ENCODE measurements at regions not wholly inside any gene's neighbourhood (a gene's known extent, or its start where the extent isn't known, plus 50 kb on each side); places are given as distances from the start of the nearest gene placed in this dataset.

DNA sequence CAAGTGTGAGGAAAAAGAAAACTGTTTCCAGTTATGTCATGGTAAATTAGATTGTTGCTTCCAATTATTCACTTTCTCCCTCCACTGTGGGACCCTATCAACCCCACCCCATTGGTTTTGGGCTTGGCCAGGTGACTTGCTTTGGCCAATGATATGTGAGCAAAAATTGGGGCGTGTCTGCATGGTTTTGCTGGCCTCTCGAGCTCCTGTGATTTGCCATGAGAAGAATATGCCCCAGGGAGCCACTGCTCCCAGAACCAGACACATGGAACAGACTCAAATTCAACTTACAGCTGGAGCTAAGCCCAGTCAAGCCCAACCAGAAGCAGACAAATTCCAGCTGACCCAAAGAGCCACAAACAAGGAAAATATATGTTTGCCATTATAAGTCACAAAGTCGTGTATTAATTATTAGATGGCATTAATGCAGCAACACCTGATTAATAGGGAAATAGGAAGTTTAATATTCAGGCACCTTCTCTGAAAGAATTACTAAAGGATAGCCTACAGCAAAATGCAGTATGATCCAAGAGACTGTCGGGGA is 248.9 kb downstream of the ANAPC1 start:
- no peak for TF ChIP-seq POLR2A (IDR thresholded peaks at IDR 0.05)
- TF ChIP-seq, protein P1, sequence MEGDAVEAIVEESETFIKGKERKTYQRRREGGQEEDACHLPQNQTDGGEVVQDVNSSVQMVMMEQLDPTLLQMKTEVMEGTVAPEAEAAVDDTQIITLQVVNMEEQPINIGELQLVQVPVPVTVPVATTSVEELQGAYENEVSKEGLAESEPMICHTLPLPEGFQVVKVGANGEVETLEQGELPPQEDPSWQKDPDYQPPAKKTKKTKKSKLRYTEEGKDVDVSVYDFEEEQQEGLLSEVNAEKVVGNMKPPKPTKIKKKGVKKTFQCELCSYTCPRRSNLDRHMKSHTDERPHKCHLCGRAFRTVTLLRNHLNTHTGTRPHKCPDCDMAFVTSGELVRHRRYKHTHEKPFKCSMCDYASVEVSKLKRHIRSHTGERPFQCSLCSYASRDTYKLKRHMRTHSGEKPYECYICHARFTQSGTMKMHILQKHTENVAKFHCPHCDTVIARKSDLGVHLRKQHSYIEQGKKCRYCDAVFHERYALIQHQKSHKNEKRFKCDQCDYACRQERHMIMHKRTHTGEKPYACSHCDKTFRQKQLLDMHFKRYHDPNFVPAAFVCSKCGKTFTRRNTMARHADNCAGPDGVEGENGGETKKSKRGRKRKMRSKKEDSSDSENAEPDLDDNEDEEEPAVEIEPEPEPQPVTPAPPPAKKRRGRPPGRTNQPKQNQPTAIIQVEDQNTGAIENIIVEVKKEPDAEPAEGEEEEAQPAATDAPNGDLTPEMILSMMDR (IDR thresholded peaks at IDR 0.05) = no peak

Measured in Peyer's patch (tissue), 4 donors.